Activated naive CD8-positive, alpha-beta T cell treated with anti-CD3 and anti-CD28 coated beads for 36 hours (primary cell): ENCODE measurements at regions not wholly inside any gene's neighbourhood (a gene's known extent, or its start where the extent isn't known, plus 50 kb on each side); places are given as distances from the start of the nearest gene placed in this dataset.

Experiments
- DNase-seq: peaks from one replicate; pipeline ENCODE4 v3.0.0; 2021
- H3K27ac Mint-ChIP-seq: one replicate; pipeline ENCODE4 v1.8.0; 2022; ENCODE audit warnings: mild to moderate bottlenecking, moderate library complexity, mixed read lengths
- H3K27me3 Mint-ChIP-seq: one replicate; pipeline ENCODE4 v1.8.0; 2022; ENCODE audit warnings: mild to moderate bottlenecking, mixed read lengths
- H3K36me3 Mint-ChIP-seq: one replicate; pipeline ENCODE4 v1.8.0; 2021; ENCODE audit warnings: mild to moderate bottlenecking, mixed read lengths
- H3K4me1 Mint-ChIP-seq: one replicate; pipeline ENCODE4 v1.8.0; 2021; ENCODE audit warnings: mixed read lengths
- H3K4me3 Mint-ChIP-seq: one replicate; pipeline ENCODE4 v1.8.0; 2022; ENCODE audit warnings: mild to moderate bottlenecking, moderate library complexity, mixed read lengths
- H3K9me3 Mint-ChIP-seq: one replicate; pipeline ENCODE4 v1.8.0; 2022; ENCODE audit warnings: mixed read lengths

DNA sequence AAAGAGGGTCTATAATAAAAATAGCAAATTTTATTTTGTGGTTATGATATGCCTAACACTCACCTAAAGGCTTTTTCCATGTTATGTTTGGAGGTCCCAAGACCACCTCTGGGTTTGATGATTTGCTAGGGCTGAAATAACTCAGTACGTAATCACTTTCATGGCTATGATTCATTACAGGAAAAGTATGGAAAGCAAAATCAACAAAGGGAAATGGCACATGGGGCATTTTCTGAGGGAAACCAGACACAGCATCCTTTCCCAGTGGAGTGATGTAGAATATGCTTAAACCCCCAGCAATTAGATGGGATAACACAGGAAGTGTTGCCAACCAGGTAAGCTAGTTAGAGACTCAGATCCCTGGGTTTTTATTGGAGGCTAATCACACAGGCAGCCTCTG is 701.6 kb upstream of the CBLB start:
- DNase-seq, result no peak
- Mint-ChIP-seq H3K27me3 (no peaks in the 10 kb centered on the region), H3K4me3 (no peak overlapping the region), H3K27ac (no peak overlapping the region), H3K9me3 (no peaks in the 10 kb centered on the region), H3K36me3 (peaks cover 1% of the 10 kb centered on the region), H3K4me1 (peaks cover 6% of the 10 kb centered on the region)

DNA sequence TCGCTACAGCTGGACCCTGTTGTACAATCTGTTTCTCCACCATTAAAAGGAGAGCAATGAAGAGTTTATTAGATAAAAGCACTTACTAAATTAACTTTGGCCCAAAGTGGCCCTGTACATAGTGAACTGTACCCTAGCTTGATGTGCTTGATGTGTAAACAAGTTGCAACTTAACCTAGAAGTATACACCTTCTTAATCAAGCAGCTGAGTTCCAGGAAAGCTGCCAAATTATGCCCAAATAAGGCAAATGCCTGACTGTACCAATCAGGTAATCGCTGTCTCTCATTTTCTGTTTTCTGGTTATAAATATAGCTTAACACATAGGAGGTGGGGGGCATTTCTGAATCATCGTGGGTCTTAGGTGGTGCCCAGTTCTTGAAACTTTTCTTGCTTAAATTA is 704.8 kb upstream of the CBLB start:
- H3K36me3 Mint-ChIP-seq, result no peaks in the 10 kb centered on the region
- peaks cover 3% of the 10 kb centered on the region for H3K4me1 Mint-ChIP-seq
- no peak for DNase-seq
- no peak overlapping the region for H3K27ac Mint-ChIP-seq
- no peaks in the 10 kb centered on the region for H3K9me3 Mint-ChIP-seq
- no peaks in the 10 kb centered on the region for H3K27me3 Mint-ChIP-seq
- no peak overlapping the region for H3K4me3 Mint-ChIP-seq

DNA sequence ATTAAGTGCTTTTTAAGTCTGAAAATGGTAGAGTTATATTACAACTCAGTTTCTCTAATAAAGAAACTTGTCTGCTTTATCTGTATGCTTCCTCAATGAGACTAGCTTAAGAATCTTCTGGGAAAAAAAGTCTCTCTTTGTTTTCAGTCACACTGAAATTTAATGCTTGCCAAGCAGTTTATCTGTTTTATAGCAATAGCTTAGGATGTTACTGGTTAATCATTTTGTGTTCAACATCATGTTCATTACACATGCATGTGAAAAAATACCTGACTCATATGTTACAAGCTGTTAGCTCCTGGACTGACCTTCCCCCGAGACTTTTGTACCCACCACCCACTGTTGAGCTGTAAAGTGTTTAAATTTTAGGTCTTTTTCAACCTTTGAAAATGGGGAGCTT is 706.2 kb upstream of the CBLB start:
- H3K36me3 Mint-ChIP-seq, result no peaks in the 10 kb centered on the region
- H3K9me3 Mint-ChIP-seq, result no peaks in the 10 kb centered on the region
- no peak overlapping the region for H3K4me3 Mint-ChIP-seq
- H3K27me3 Mint-ChIP-seq, result no peaks in the 10 kb centered on the region
- DNase-seq, result no peak
- no peak overlapping the region for H3K27ac Mint-ChIP-seq
- H3K4me1 Mint-ChIP-seq, result peaks cover 3% of the 10 kb centered on the region

DNA sequence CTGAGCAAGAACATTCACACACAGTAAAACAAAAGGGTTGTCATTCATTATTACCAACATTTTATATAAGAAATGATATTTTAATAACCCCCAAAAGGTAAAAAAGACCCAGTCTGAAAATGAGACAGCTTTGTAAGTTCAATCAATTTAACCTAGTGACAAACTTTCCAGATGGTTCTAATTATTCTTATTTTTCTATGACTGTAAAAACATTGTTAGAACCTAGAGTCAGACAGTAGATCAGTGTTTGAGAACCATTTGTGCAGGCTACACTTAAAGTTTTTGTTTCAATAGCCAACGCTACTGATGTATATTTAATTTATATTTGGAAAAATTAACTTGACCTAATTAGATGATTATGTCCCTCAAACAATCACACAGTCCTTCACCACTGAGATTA is 708.4 kb upstream of the CBLB start:
- H3K36me3 Mint-ChIP-seq, result no peaks in the 10 kb centered on the region
- peaks cover 3% of the 10 kb centered on the region for H3K4me1 Mint-ChIP-seq
- H3K27ac Mint-ChIP-seq, result no peak overlapping the region
- no peak overlapping the region for H3K4me3 Mint-ChIP-seq
- no peaks in the 10 kb centered on the region for H3K9me3 Mint-ChIP-seq
- H3K27me3 Mint-ChIP-seq, result no peaks in the 10 kb centered on the region
- DNase-seq, result no peak

DNA sequence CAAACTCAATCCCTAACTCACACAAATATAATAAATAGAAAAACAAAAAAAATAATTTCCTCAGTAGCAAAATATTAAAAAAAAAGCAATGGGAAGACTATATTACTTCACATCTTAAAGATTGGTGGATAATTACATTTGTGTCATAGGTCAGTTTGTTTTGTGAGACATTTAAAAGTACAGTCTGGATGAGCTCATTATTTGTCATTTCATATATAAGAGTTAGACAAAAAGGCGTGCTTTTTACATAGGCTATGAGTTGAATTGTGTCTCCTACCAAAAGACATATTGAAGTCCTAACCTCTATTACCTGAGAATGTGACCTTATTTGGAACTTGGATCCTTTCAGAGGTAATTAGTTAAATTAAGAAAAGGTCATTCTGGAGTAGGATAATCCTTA is 710.1 kb upstream of the CBLB start:
- no peaks in the 10 kb centered on the region for H3K36me3 Mint-ChIP-seq
- no peaks in the 10 kb centered on the region for H3K9me3 Mint-ChIP-seq
- no peak overlapping the region for H3K27ac Mint-ChIP-seq

DNA sequence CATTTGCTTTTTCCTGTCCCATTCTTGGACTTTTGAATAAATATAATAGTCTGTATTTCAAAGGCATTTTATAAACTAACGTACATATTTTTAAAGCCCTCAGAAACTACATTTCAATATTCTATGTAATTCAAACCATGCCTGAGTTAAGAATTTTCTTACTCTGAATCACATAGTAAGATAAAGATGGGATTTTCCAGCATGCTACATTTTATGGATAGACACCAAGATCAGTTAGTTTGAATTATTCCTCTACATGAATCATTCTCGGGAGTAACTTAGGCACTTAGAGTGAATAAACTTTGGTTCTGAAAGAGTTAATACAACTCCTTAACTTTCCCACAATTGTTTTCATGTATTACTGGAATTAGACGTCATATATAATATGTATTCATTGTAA is 713.3 kb upstream of the CBLB start:
- H3K27ac Mint-ChIP-seq, result no peak overlapping the region
- H3K9me3 Mint-ChIP-seq, result no peaks in the 10 kb centered on the region
- H3K4me1 Mint-ChIP-seq, result no peaks in the 10 kb centered on the region
- H3K27me3 Mint-ChIP-seq, result peaks cover 3% of the 10 kb centered on the region
- no peak overlapping the region for H3K4me3 Mint-ChIP-seq
- no peaks in the 10 kb centered on the region for H3K36me3 Mint-ChIP-seq
- DNase-seq, result no peak

More for the DNA sequence above, 710.1 kb upstream of the CBLB start:
- H3K4me1 Mint-ChIP-seq, result peaks cover 3% of the 10 kb centered on the region
- no peaks in the 10 kb centered on the region for H3K27me3 Mint-ChIP-seq
- DNase-seq, result no peak
- H3K4me3 Mint-ChIP-seq, result no peak overlapping the region

DNA sequence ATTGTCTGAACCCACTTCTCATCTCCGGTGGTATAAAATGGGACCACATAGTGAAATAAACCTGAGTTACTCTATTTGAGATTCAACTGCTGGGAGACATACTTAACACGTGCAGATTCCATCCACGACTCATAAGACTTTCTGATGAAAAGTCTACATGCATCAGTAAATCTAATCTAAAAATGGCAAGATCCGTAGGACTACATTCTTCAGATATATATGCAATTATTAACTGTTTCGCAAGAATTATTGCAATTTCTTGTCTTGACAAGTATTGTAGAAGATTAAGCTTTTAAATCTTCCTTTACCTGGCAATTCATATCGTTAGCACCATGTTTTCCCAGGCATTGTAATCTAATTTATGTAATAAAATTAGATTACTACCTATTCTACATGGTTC is 718.7 kb upstream of the CBLB start:
- no peak for DNase-seq
- Mint-ChIP-seq H3K36me3 (no peaks in the 10 kb centered on the region), H3K4me3 (no peak overlapping the region), H3K4me1 (no peaks in the 10 kb centered on the region), H3K27ac (no peak overlapping the region), H3K27me3 (peaks cover 3% of the 10 kb centered on the region), H3K9me3 (no peaks in the 10 kb centered on the region)

DNA sequence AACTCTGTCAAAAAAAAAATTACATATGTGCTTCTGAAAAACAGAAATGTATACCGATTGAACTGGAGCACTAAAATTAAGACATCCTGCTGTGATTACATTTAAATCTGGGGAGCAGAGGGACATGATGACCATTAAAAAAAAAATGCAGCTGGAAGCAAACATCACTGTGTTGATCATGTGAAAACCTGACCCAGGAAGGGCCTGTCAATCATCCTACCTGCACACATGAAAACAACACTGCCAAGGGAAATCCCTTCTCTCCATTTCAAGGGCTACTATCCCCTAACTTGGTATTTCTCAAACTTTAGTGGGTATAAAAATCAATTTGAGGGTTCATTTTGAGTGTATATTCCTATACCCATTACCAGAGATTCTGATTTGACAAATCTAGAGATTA is 719.9 kb upstream of the CBLB start:
- H3K27ac Mint-ChIP-seq, result no peak overlapping the region
- no peaks in the 10 kb centered on the region for H3K36me3 Mint-ChIP-seq
- H3K4me1 Mint-ChIP-seq, result peaks cover 5% of the 10 kb centered on the region
- peaks cover 3% of the 10 kb centered on the region for H3K27me3 Mint-ChIP-seq
- no peak for DNase-seq
- peaks cover 4% of the 10 kb centered on the region for H3K9me3 Mint-ChIP-seq
- no peak overlapping the region for H3K4me3 Mint-ChIP-seq

DNA sequence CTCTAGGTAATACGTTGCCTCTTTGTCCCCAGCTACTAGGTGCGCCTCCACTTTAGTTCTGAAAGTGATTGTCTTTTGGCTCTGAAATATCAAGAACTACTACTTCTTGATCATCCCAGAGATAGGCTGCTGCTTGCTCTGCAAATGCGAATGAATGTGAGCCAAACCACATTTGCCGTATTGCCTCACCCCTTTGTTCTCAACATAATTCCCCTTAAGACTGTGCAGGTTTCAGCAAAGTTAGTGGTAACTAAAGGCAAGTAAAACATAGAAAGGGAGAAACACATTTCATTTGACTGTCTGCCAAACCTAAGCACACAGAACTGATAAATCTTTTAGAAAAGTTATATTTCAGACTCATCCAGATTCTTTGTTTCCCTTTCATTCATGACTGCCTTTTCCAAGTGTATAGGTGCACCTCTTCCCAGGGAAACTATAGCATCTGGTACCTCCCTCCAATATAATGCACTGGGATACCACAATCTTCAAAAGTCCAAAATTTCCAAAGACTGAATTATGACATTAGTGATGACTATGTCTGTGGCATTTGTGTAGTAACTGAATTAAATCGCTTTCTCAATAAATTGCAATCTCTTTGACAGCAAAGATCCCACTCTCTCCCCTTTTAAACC is 720.6 kb upstream of the CBLB start:
- Mint-ChIP-seq H3K9me3 (peaks cover 4% of the 10 kb centered on the region), H3K27me3 (peaks cover 3% of the 10 kb centered on the region), H3K4me3 (no peak overlapping the region), H3K27ac (no peak overlapping the region), H3K4me1 (peaks cover 9% of the 10 kb centered on the region), H3K36me3 (no peaks in the 10 kb centered on the region)
- DNase-seq, result no peak

DNA sequence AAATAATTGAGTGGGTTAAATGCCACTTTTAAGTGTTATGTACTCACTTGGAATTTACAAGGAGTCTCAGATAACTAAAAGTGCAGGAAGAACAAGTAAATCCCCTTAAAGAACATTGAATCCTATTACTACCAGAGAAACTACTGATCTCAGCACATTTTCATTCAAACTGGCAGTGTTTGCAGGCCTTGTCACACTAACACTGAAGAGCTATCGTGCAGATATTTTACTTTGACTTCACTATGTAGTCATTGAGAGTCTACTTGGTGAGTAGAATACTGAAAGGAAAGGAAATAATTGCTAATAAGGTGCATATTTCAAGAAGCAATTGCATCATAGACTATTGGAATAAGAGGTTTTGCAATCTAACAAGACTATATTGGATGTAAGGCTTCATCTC is 721.4 kb upstream of the CBLB start:
- no peak for DNase-seq
- no peak overlapping the region for H3K4me3 Mint-ChIP-seq
- peaks cover 9% of the 10 kb centered on the region for H3K4me1 Mint-ChIP-seq
- peaks cover 4% of the 10 kb centered on the region for H3K9me3 Mint-ChIP-seq
- no peak overlapping the region for H3K27ac Mint-ChIP-seq
- H3K36me3 Mint-ChIP-seq, result no peaks in the 10 kb centered on the region
- peaks cover 3% of the 10 kb centered on the region for H3K27me3 Mint-ChIP-seq

DNA sequence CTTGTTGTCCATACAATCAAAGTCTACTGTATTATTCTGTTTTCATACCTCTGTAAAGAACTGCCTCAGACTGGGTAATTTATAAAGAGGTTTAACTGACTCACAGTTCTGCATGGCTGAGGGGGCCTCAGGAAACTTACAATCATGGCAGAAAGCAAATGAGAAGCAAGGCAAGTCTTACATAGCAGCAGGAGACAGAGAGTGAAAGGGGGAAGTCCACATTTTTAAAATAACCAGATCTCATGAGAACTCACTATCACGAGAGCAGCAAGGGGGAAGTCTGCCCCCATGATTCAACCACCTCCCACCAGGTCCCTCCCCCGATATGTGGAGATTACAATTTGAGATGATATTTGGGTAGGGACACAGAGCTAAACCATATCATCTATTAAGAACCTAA is 724.6 kb upstream of the CBLB start:
- H3K4me1 Mint-ChIP-seq, result peaks cover 9% of the 10 kb centered on the region
- peaks cover 8% of the 10 kb centered on the region for H3K9me3 Mint-ChIP-seq
- no peak for DNase-seq
- H3K27me3 Mint-ChIP-seq, result no peaks in the 10 kb centered on the region
- no peaks in the 10 kb centered on the region for H3K36me3 Mint-ChIP-seq
- H3K4me3 Mint-ChIP-seq, result no peak overlapping the region
- no peak overlapping the region for H3K27ac Mint-ChIP-seq

DNA sequence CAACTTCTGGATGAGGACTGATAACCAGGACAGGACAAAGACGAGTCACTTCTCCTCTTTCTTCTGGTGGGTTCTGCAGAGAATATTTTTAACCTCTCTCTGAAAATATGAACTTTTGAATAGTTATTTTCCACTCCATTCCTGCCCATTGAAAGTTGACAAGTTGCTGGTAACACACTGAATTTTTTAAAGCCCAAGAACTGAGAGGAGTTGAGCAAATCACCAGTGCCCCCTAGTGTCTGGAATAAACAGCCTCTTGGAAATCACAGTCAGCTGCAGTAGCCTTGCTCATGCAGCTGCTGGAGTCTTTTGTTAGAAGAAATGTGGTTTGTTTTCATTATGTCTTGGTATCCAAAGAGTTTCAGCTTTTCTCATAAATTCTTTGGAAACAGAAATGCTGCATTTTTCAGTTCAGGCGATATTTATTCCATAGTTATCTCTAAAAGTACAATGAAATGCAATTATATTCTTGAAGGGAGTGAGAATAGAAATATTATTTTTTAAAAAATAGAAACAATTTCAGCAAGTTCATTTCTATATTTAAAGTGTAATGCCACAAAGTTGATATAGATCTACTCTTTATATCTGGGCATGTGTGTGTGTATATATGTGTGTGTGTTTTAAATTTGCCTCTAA is 741.0 kb upstream of the CBLB start:
- Mint-ChIP-seq H3K4me3 (no peak overlapping the region), H3K9me3 (peaks cover 12% of the 10 kb centered on the region), H3K36me3 (peaks cover 9% of the 10 kb centered on the region), H3K27me3 (no peaks in the 10 kb centered on the region), H3K27ac (no peak overlapping the region), H3K4me1 (peaks cover 28% of the 10 kb centered on the region)
- peak; percentile 51 for DNase-seq

DNA sequence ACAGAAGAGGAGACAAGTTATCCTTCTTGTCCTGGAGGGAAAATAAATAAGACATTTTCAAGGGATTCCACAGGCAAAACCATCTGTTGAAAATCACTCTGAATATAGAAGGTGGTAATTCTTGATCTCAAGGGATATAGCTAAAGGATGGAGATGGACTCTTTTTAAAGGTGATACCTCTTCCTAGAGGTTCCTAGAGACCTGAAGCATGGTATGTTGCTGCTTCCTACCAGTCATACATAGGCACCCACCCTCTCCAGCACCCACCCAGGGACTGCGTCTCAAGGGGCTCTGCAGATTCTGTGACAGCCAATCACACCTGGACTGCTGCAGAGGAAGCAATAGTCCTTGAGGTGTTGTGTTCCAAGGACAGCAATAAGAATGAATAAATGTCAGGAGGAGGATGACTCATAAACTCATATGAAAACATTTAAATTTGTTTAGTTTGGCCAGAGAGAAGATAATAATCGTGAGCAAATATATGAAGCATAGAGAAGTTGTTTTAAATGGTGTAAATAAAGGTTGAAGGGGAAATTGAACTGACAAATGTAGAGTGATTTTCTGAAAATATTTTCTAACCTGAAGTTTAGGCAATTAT is 741.6 kb upstream of the CBLB start:
- no peaks in the 10 kb centered on the region for H3K27me3 Mint-ChIP-seq
- peaks cover 9% of the 10 kb centered on the region for H3K36me3 Mint-ChIP-seq
- H3K4me1 Mint-ChIP-seq, result peaks cover 28% of the 10 kb centered on the region
- DNase-seq, result no peak
- H3K9me3 Mint-ChIP-seq, result peaks cover 12% of the 10 kb centered on the region
- no peak overlapping the region for H3K4me3 Mint-ChIP-seq
- no peak overlapping the region for H3K27ac Mint-ChIP-seq

DNA sequence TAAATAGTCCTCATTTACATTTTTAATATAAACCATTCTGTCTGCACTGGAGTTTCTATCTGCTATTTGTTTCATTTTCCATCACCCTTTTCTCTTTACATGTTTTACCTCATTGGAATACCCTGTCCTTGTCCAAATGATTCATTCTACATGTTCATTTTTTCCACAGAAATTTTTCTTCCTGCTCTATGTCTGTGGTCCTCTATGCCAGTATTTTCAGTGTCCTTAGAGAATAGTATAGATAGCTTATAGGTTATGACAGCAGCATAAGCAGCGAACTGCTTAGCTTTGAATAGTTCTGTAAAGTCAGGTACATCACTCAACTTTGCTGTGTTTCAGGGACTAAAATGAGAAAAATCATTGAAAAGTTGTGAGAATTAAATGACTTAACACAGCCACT is 742.3 kb upstream of the CBLB start:
- H3K27me3 Mint-ChIP-seq, result no peaks in the 10 kb centered on the region
- peaks cover 12% of the 10 kb centered on the region for H3K9me3 Mint-ChIP-seq
- peaks cover 28% of the 10 kb centered on the region for H3K4me1 Mint-ChIP-seq
- H3K27ac Mint-ChIP-seq, result no peak overlapping the region
- no peak overlapping the region for H3K4me3 Mint-ChIP-seq
- H3K36me3 Mint-ChIP-seq, result peaks cover 9% of the 10 kb centered on the region
- DNase-seq, result no peak

DNA sequence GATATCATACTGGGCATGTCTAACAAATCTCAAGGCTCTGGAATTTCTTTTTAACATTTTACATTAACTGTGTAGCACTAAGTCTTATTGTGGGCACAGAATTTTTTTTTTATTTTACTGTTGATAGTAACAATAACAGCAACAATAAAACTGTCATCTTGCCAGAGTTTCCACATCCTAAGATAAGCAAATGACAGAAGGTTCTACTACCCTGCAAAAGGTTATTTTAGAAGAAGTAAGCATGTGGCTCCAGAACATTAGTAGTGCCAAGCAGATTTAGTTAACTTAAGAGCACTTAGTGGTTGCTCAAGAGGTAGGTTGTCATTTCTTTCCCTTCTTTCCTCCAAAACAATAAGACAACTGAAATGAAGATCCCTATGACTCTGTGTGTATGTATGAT is 743.0 kb upstream of the CBLB start:
- Mint-ChIP-seq H3K4me1 (peaks cover 28% of the 10 kb centered on the region), H3K9me3 (peaks cover 12% of the 10 kb centered on the region), H3K27me3 (no peaks in the 10 kb centered on the region), H3K36me3 (peaks cover 9% of the 10 kb centered on the region), H3K27ac (no peak overlapping the region), H3K4me3 (no peak overlapping the region)
- DNase-seq, result no peak

DNA sequence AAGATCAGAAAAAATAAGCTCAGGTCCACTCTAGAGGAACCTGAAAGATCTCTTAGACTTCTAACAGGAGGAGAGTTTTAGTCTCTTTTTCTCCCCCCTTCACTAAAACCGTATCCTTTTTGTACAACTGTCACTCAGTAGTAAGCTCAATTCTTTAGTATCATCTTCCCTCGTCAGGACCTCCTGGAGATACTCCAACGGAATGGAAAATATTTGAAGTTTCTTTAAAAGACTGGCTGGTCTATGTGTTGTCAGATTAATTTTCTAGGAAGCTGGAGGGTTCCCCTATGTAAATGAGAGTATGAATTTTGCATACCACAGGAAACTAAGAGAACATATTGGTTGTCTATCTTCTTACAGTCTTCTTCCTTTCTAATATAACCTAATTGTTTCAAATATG is 747.7 kb upstream of the CBLB start:
- Mint-ChIP-seq H3K4me1 (peaks cover 3% of the 10 kb centered on the region), H3K27ac (no peak overlapping the region), H3K27me3 (no peaks in the 10 kb centered on the region), H3K4me3 (no peak overlapping the region), H3K9me3 (peaks cover 12% of the 10 kb centered on the region), H3K36me3 (peaks cover 9% of the 10 kb centered on the region)
- no peak for DNase-seq
